Activated T-cell treated with anti-CD3 and anti-CD28 coated beads for 48 hours (primary cell): ENCODE measurements at regions not wholly inside any gene's neighbourhood (a gene's known extent, or its start where the extent isn't known, plus 50 kb on each side); places are given as distances from the start of the nearest gene placed in this dataset.

Source experiments
- DNase-seq: peaks from one replicate; pipeline ENCODE4 v3.0.0-alpha.2; 2020; ENCODE audit warnings: low read depth

DNA sequence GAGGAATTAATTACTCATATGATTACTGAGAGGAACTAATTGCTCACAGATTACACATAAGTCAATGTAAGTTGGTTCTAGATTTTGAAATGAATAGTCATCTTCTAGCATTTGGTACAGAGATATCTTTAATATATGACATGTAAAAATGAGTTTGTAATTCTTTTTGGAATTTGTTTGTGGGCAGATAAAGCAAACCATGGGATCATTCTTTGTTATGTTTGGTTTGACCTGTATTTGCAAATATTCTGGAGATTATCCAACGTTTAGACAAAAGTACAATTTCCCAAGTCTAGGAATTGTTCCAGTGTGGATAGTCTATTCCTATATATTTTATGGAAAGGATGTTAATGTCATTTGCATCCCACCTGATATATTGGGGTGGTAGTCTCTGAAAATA is 309.6 kb upstream of the EDNRB start:
- DNase-seq = no peak

DNA sequence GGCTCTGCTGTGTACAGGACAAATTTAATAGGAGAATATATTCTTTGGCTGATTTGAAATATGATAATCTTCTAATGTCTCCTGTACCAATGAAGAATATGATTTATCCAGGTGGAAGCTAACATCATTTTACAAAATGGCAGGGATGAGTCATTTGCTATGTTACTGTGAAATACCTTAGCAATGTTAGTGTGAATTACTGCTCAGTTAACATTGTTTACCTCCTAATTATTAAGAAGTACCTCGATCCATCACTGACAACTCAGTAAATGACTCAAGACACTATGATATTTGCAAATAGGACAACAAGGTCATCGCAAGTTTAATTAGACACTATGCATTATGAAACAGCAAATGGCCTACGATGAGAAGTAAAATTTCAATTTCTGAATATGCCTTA is 309.1 kb upstream of the EDNRB start:
- no peak for DNase-seq

DNA sequence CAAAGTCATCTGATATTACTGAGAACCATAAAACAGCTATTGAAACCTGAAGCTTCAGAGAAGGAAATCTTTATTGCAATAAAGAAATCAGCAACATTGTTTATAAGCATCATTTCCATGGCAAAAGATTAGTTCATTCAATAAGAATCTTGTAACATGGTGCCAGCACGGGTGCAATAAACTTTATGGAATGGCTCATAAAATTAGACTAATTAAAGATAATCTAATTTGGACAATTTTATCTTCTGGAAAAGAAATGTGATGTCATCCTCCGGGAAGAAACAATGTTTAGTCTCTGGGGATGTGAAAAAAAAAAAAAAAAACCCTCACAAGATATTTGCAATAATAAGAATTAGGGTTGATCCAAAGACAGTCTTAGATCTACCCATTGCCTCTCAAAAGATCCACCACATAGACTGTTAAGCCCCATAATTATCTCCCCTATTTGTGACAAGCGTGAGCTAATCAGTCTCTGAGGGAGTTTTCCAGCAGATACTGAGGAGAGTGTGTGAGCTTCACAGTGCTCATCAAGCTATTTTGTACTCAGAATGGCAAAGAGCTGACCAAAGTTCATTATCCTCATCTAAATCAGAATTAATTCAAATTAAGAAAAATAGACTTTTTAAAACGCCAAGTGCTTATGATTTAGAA is 297.0 kb upstream of the EDNRB start:
- no peak for DNase-seq

DNA sequence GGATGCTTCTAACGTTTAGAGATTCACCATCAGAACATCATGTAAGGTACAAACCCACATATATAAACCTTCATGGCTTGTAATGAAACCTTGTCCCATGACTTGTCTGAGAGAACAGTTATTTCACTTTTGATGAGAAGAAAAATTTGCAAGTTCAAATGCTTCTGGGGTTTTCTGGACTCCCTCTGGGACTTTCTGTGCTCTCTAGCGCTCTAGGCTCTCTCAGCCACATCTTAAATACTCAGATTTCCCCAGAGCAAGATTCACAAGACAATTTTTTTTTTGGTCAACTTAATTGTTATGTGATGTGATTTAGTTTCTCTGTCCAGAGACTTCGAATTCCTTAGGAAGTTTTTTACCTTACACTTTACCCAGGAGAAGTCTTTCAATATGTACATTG is 282.8 kb upstream of the EDNRB start:
- no peak for DNase-seq

DNA sequence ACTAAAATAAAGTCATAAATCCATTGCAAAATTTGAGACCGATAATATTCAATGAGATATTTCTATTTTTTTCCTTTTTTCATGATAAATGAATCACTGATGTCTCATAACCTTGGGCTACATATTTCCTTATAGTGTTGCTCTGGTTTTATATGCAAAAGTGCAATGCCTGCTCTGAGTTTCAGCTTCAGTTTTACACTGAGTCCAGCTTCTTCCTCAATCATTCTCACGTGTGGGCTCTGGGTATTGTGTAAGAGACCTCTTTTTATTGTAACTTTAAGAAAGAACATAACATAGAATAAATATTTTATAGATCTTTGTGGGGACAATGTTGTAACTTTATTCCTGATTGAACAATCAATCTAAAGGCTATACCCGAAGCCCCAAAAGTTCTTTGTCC is 280.2 kb upstream of the EDNRB start:
- DNase-seq = no peak

DNA sequence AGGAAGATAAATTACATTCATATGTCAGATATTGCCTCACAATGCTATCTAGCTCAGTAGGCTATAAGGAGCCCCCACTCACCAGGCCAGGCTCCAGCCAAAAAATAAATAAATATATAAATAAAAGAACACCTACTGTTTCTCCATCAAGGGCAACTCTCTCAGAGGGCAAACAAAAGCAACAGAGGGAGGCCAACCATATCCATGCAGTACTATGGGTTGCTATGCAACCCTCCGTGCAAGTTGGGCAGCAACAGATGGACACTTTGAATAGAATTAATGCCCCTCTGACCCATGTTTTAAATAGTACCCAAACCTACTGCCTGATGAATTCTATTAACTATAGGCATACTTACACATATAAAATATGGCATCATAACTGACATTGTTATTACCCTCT is 279.8 kb upstream of the EDNRB start:
- DNase-seq = no peak

DNA sequence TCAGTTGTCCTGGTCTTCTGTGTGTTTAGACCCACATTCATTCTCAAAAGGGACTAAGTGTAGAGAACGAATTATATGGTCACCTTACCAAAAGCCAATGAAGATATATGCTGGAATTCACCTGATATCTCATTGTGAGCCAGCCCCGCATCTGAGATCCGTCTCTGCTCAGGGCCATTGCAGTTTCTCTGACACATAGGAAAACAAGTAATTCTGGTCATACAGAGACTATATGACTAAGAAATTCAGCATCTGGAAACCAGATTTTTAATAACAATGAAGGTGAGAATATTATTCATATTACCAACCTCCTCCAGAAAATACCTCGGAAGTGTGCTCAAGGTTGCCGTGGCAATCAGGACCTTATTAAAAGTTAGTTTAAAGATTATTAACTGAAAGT is 278.6 kb upstream of the EDNRB start:
- DNase-seq = no peak

DNA sequence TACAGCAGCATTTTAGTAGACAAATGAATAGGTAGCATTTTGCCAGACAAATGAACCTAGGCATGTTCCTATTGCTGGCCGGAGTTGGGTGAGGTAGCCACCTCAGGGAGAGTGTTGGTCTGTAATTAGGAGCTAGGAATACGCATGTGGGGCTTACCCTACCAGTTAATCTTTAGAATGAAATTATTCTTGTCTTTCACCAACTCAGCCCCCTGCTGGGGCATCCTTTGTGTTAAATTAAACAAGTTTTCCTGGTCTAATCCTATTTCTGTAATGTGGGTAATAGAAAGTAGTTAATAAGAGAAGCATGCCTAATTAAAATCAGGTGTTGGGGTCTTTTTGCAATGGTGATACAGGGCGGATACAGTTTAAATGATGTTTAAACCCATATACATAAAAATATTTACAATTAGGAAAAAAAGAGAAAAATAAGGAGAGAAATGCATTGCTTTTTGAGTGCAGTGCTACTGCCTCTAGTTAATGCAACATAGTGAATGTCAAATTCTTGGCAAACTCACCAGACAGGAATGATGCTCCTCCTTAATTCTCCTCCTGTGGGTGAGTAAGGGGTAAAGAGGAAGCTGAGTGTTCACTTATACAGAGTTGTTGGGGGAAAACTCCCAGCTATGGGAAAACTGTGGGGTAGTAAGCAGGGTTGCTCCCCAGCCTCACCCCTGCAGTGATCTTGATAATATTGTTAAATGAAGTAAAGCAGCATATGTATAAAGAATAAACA is 276.4 kb upstream of the EDNRB start:
- DNase-seq = no peak

DNA sequence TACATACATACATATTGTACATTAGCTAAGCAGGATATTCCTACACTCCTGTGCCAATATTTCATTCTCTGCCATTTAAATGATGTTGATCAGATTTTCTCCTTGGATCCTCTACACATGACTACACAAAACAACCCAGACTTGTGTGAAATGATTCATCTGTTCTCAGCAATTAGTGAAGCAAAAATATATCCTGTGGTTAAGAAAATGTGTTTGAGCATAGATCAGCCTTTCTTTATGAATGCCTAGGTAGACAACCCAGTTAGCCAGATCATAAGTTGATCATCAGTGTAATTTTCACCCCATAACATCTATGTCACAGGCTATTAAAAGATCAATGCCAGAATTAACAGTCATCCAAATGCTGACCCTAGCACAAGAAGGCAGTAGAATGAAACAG is 275.2 kb upstream of the EDNRB start:
- no peak for DNase-seq

DNA sequence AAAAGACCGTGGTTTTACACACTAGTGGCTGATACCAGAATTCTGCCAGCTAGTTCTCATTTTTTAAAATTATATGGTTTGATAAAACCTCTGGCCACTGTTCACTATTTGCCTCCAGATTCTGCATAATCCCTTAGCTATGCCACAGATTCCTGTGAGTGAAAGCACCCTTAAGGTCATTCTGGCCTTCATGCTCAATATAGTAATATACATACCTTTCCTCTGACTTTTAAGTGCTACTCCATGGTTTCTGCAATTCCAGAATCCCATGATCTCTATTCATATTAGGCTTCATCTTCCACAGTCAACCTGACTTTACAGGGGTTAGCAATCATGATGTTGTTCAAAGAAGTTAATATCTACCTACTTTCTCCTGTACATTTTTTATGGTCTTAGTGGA is 274.1 kb upstream of the EDNRB start:
- DNase-seq = no peak

DNA sequence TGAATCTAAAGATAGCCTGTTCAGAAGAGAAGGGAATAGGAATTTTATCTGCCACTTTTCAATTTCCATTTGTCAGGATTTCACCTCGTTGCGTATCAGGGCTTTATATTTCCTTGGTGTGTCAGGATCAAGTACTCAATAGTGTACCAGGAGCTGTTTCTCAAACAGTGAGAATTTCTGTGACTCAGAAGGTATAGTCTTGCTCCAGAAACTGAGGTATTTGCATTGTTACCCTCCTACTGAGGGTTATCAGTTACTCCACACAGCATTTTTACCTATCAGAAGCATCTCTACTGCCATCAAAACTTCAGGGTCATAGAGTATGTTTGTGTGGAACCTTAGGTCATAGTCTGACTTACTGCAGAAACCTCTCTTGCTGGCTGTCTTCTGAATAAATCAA is 271.7 kb upstream of the EDNRB start:
- no peak for DNase-seq

DNA sequence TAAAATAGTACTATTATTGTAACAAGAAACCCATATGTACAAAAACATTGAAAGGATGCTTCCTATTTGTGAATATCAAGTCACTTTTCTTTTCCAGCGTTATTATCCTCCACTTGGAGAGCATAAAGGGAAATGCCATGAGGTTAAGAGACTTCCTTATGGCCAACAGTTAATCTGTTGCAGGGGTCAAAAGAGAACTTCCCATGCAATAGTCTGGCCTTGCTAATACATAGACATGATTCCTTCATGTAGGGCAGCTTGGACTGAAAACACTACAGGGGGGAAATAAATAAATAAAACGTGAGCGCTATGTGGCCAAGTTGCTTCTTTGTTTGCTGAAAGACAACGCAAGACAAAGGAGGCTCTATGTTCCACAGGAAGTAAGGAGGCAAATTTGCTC is 269.1 kb upstream of the EDNRB start:
- no peak for DNase-seq

DNA sequence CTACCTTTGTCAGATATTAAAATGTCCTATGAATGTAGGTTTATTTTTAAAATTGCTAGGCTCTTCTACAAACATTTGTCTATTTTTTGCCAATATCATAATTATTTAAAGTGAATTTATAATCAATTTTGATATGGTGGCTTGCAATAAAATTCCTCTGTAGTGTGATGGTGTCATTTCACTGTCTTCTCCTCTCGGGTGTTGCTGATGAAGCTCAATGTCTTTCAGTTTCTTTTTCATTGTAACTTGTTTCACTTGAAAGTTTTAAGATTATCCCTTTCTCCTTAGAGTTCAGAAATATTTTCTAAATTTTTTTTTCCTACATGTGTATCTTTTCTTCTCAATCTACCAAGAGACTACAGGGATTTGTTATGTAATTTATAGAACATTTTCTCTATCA is 267.1 kb upstream of the EDNRB start:
- DNase-seq = no peak

DNA sequence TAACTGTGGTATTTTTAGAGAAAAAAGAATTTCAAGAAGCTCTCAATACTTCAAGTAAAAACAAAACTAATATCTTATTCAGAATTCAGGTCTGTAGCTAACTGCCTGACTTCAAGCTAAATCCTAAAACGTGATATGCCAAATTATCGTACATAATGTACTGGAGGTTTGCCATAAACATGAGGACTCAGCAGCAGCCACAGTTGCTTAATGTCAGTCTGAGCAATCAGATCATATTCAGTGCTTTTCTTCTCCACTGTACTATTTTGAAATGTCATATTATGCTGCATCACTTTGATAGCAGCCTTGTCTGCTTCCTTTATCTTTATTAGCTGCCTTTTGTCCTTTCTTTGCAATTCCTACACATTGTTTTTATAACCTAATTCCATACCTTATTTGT is 265.1 kb upstream of the EDNRB start:
- DNase-seq = no peak

DNA sequence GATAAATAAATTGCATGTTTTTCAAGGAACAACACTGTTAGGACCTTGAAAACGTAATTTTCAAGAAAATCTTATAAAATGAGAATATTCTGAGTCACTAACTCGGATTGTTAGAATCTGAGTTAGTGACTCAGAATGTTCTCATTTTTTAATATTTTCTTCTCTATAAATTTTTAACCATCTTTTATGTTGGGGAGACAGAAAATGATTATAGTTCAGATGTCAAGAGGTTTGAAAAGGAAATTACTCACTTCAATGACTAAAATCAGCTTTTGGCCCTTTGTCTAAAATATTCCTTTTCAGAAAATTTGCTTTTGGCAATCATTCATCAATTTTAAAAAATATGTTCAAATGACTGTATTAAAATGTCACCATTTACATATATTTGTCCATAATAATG is 264.2 kb upstream of the EDNRB start:
- DNase-seq = no peak

DNA sequence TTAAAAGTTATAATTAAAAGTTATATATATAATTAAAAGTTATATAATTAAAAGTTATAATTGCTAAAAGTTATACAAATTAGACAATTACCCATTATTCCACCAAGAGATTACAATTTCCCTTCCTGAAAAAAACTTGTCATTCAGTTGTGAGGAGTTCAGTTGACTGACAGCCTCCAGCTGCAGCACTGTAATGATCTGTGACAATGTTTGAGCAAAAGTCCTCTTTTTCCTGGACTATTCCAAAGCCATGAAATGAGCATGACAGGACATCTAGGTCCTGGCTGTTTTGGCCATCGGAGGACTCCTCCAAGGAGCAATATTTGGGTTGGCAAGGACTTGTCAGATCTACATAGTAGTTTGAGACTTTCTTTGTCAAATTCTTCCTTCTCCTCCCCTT is 258.7 kb upstream of the EDNRB start:
- DNase-seq = no peak

DNA sequence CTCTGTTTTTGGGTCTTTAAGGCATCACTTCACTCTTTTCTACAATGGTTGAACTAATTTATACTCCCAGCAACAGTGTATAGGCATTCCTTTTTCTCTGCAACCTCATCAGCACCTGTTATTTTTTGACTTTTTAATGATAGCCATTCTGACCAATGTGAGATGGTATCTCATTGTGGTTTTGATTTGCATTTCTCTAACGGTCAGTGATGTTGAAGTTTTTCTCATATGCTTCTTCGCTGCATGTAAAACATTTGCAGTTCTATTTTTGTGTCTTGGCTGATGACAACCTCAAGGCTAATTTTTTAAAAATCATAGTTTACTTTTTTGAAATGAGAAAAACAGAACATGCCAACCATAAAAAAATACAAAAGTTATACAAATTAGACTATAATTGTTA is 258.2 kb upstream of the EDNRB start:
- DNase-seq = no peak

DNA sequence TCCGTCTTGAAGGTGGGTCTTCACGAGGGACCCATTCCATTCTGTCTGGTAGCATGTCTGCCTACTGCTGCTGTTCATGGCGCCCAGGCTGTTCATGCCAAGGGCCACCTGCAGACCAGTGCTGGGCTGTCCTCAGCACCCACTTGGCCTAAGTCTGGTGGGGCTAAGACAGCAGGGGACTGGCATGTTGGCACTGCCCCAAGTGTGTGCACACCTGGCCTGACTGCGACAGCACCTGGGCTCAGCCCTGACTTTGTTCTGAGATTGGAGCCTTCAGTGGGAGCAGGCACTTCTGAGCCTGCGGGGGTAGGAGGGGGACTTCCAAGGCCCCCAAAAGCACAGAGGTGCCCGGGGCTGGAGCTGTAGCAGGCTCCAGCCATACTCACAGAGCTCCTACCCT is 250.8 kb upstream of the EDNRB start:
- DNase-seq = no peak

DNA sequence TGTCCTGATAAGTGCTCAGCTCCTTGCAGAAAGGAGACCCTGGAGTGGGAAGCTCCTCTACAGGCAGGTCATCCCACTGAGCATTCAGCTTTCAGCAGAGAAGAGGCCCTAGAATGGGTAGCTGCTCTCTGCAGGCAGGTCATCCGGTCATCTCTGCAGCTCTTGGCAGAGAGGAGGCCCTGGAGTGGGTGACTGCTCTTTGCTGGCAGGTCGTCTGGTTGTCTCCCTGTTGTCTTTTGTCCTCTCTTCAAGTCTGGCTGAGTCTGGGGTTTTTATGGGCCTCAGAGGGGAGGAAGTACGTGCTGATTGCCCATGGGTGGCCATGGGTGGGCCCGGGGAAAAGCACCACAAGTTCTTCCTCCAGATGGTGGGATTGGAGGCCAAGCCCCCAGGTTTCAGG is 250.3 kb upstream of the EDNRB start:
- no peak for DNase-seq

DNA sequence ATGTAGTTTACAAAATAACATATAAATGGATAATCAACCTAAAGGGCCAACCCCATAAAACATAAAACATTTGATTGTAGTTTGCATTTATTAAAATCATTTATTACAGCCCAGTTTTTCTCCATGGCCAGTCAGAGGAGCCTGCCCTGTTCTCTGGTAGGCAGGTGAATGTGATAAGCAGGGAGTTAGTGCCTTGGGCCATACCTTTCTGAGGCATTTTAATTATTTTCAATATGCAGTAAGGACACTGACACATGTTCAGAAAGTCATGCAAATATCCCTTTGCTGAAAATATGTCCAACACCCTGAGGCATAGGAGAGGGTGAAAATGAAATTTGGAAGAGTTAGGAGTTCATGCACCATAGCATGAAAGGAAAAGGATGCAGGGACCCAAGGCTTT is 242.6 kb upstream of the EDNRB start:
- DNase-seq = no peak

DNA sequence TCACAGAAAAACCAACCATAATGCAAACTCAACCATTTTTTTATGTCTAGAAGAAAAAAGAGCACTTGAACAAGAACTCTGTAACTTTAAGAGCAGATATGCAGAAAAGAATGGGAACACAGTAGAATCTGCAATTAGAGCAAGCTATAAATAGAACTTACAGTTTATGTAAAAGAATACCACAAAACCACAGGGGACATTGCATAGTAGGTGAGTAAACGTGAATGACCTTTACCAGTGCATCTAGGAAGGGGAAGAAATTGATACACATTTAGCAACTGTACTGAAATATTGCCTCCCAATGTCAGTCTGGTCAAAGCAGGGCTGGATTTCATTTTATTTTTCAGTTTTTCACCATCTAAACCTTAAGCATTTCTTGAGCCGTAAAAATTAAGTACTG is 242.2 kb upstream of the EDNRB start:
- DNase-seq = no peak

DNA sequence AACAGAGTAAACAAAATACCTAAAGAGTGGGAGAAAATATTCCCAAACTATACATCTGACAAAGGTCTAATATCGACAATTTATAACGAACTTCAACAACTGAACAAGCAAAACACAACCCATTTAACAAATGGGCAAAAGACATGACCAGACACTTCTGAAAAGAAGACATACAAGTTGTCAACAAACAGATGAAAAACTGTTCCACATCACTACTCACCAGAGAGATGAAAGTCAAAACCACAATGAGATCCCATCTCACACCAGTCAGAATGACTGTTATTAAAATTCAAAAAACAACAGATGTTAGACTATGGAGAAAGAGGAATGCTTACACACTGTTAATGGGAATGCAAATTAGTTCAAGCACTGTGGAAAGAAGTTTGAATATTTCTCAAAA is 233.8 kb upstream of the EDNRB start:
- DNase-seq = no peak

DNA sequence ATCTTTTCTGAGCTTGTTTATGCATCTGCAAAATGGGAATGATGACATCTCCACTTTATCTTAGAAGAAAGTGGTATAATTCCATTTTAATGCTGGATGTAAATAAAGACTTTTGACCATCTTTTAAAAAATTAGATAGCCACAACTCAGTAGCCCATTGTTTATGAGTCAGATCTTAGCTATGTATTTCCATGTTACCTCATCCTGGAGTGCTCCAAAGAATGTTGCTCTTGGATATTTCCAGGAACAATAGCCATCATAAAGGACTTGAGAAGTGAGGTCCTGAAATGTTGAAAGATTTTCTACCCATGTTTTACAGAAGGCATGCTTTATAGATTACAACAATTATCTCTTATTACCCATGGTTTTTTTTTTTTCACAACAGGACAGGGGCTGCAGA is 229.3 kb upstream of the EDNRB start:
- DNase-seq = no peak

DNA sequence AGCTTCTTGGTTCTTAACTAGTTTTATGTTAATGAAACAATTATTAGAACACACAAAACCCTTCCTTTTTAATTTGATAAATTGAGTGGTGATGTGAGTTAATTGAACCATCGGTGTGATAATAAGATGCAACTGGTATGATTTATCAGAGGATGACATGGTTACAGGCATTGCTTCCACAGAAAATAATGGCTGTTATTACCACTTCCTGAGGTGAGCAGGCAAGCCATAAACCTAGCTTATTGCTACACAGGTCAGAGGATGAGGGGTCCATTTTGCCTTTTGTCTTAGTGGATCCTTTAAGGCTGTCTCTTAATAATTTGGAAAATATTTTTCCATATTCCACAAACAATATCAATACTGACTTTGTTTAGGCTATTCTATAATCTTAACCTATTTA is 226.6 kb upstream of the EDNRB start:
- no peak for DNase-seq
